H54 (cell line): ENCODE measurements at regions not wholly inside any gene's neighbourhood (a gene's known extent, or its start where the extent isn't known, plus 50 kb on each side); places are given as distances from the start of the nearest gene placed in this dataset.
"Not testable (repeated sequence)": the region's sequence is repeated elsewhere in the genome, so short reads cannot be mapped to it uniquely, and the experiment has no call there.

Source experiments
- DNase-seq: peaks from one replicate; pipeline ENCODE4 v3.0.0; 2011; ENCODE audit warnings: low spot score, mixed read lengths; ENCODE audit not compliant: insufficient read length
- FAIRE-seq: peaks from 3 replicates; lab custom pipeline; 2011; peaks lifted over from hg19 to GRCh38; lab: Jason Lieb, UNC
- POLR2A ChIP-seq: IDR thresholded peaks from 2 replicates; pipeline ENCODE4 v1.6.1; 2011; ENCODE audit warnings: low read depth, mild to moderate bottlenecking, low read length

DNA sequence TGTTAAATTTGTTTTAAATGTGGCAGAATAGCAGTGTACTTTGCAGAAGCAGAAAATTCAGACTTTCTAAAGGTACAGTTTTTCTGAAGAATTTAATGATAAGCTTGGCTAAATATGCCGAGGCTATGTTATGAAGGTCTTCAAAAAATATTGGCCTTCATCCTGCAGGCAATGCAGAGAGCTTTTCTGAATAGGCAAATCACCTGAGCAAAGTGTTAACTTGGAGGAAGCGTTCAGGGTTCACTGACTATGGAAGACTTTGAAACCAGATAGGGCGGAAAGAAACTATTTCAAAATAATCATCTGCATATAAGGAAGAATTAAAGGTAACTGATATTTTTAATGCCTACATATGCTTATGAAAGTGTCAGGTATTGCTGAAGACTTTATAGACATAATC, 133.7 kb upstream of the SETBP1 start:
- FAIRE-seq: no peak
- no peak for DNase-seq
- TF ChIP-seq POLR2A: no peak

- DNase-seq: no peak
- FAIRE-seq: no peak
- TF ChIP-seq POLR2A: no peak
Observed at GRCh38 chr18:44548291-44549221, 132.1 kb upstream of the SETBP1 start.

DNA sequence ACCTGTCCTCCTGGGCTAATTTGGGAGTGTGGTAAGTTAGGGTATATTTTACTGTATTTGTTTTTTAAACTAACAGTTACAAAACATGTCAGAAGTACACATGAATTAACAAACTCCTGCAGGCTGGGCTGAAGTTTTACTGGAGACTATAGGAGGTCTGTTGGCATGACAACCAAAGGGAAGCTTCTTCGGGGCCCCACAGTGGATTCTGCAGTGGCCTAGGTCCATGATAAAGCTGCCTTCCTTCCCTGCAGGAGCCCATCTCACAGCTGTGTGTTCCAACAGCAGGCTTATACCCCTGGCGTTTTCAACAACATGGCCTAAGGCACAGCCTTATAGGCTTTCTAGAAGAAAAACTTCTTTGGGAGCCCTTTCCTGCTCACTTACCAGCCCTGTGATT, 128.0 kb upstream of the SETBP1 start:
- no peak for TF ChIP-seq POLR2A
- FAIRE-seq: no peak
- DNase-seq: no peak

- no peak for TF ChIP-seq POLR2A
- DNase-seq (no peak), FAIRE-seq (no peak)
Observed at GRCh38 chr18:44556296-44556695, 124.4 kb upstream of the SETBP1 start.

DNA sequence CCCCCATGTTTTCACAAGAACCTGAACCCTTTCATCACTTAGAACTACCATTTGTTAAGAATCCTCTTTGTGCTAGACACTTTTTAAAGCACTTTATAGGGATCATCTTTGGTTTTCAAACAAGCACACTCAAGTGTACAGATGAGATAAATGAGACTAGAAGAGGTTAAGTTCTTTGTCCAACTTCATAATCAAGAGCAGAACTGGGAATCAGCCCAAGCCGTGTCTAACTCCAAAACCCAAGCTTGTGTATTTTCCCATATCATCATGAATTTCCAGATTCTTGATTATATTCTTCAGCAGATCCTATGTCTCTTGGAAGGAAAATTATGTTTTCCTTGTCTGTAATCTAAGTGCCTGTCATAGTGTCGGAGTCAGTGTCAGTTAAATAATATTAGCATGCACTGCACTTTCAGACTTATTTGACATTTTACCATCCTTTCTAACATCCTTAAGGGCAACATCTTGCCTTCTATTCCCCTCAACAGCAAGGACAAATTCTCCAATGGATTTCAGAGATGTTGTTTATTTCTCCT, 123.0 kb upstream of the SETBP1 start:
- DNase-seq (no peak), FAIRE-seq (no peak)
- TF ChIP-seq POLR2A: no peak

- FAIRE-seq (no peak), DNase-seq (no peak)
- no peak for TF ChIP-seq POLR2A
Observed at GRCh38 chr18:44558767-44559166, 121.9 kb upstream of the SETBP1 start.

GRCh38 chr18:44562986-44563385, 117.7 kb upstream of the SETBP1 start:
- FAIRE-seq: no peak
- TF ChIP-seq POLR2A: no peak
- DNase-seq: no peak

DNA sequence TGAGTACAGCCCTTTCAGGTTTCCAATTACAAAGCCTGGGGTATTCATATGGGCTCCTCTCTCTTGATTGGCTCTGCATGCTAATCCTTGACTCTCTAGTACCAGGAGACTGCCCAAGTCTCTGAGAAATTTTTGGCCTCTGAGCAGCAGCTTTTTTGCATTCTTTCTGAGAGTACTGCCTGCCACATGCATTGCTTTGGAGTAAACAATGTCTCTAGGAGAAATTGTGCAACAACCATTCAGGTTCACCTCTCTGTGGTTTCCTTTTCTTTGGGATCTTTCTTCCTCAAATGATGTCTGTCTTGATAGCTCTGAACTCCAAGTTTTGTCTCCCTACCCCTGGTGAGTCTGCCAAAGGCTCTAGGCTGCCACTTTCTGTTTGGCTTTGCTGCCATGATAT, 115.8 kb upstream of the SETBP1 start:
- DNase-seq: no peak
- no peak for TF ChIP-seq POLR2A

DNA sequence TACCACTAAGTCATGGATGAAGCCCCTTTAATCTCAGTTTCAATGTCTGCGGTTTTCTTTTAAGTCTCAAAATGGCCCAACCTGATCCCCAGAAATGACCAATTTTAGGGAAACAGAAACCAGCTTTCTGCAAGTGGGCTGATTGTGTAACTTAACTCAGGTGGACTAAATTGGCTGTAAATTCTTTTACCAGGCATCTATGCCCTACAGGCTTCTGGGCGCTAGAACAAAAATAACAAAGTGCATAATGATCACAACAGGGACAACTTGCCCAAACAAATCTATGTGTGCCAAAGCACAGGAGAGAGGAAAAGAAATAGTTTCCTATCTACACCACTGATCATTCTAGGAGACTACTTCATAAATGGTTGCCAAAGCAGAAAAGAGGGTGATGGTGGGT, 112.3 kb upstream of the SETBP1 start:
- no peak for DNase-seq
- TF ChIP-seq POLR2A: no peak
- no peak for FAIRE-seq

More for the DNA sequence above, 115.8 kb upstream of the SETBP1 start:
- no peak for FAIRE-seq

- no peak for FAIRE-seq
- no peak for DNase-seq
- no peak for TF ChIP-seq POLR2A
Observed at GRCh38 chr18:44568986-44569385, 111.7 kb upstream of the SETBP1 start.

GRCh38 chr18:44569391-44570055, 111.2 kb upstream of the SETBP1 start:
- TF ChIP-seq POLR2A: no peak
- FAIRE-seq (no peak), DNase-seq (no peak)

DNA sequence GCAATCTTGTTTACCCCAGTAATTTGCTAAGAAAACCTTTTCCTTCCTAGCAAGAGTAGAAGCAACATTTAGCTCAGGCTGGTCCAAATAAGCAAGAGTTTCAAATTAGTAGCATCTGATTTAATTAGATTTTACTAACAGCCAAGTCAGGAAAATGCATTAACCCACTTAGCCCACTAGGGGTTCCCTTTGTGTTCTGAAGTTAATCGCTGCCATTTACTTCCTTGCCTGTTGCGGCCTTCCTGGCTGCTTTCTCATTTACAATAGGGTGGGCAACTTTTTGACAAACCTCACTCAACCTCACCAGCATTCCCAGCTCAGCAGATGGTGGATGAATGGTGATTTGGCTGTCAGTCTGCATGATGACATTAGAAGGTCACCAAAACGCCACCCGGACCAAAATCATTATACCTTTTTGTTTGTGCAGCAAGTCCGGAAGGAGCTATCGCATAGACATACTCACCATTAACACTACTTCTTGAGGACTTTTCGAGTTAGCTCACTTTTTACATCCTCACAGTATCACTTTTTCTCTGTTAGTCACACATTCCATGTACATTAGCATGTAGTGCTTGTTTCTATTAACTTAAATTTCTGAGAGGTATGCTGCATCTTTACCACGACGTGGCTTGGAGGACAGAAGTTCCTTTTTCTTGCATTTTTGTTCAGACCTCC, 101.5 kb upstream of the SETBP1 start:
- TF ChIP-seq POLR2A: no peak
- DNase-seq (no peak), FAIRE-seq (no peak)

- no peak for DNase-seq
- FAIRE-seq: no peak
Observed at GRCh38 chr18:44579745-44580144, 100.9 kb upstream of the SETBP1 start.

DNA sequence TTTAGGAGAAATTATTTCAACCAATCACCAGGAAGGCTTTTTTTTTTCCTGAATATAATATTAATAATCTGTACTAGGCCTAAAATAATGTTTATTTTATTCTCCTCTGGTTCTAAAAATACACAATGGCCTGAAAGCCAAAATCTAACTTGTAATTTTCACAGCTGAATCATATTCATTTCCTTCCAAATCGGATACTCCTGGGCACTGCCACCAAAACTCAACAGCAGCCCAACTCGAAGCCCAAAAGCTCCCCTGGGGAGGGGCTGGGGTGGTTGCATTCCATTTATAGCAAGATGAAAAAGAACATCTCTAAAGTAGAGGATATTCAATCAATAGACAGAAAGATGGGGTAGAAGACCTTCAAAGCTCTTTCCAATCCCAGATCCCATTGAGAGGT, 100.5 kb upstream of the SETBP1 start:
- no peak for DNase-seq
- TF ChIP-seq POLR2A: no peak
- FAIRE-seq: no peak

More at GRCh38 chr18:44579745-44580144, 100.9 kb upstream of the SETBP1 start:
- no peak for TF ChIP-seq POLR2A

GRCh38 chr18:44580782-44581181, 99.9 kb upstream of the SETBP1 start:
- not testable (repeated sequence) for DNase-seq, FAIRE-seq
